NCI-H2081 treated with DMSO at 0.1 percent for 48 hours (cell line): ENCODE measurements at regions not wholly inside any gene's neighbourhood (a gene's known extent, or its start where the extent isn't known, plus 50 kb on each side); places are given as distances from the start of the nearest gene placed in this dataset.
A peak's percentile ranks its signal among the peaks of the same experiment; 100 is the strongest.

Experiments
- DNase-seq: peaks from one replicate; lab custom pipeline; 2025; lab: John Stamatoyannopoulos, UW

DNA sequence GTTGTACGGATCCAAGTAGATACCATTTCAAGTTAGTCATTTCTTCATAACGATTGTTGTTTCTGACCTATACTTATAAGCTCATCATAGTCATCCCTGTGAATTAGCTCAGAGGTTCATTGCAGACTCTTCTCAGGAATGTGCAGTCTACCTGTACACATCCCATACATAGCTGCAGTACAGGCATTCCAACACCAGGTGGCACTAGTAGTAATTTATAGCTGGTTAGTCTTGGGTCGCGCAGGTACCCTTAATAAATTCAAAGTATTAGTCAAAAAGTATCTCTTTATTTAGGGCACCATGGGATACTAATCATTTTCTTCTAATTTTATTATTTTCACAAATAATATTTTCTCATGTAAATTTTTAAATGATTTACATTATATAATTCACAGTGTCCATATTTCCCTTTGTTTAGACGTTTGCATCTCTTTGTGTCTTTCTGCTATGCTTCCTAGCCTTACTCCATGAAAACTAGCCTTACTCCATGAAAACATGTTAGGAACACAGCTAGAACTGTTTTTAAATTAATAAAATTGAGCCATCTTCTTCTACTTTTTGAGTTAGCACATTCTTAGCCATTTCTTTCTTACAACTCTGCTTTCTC lies 128.6 kb upstream of the FAM83B start:
- DNase-seq, result peak; percentile 45

- peak; percentile 94 for DNase-seq
These were observed 128.0 kb upstream of the FAM83B start for GRCh38 chr6:54718541-54719023.

DNA sequence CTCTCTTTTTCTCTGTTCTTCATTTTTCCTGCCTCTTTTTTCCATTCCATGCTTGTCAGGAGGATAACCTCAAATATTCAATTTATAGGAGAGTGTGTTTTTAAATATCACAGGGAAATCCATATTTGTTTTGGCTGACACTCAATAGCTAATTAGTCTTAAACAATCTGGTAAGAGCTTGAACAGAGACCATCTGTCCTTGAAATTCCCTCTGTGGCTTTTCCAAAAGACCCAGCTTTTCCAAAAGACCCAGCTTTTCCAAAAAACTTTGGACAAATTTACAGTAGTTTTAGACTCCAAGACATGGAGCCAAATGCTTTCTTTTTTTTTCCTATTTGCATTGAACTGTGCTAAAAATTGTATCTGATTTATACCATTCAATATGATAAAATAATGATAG lies 127.4 kb upstream of the FAM83B start:
- DNase-seq, result peak; percentile 80

DNA sequence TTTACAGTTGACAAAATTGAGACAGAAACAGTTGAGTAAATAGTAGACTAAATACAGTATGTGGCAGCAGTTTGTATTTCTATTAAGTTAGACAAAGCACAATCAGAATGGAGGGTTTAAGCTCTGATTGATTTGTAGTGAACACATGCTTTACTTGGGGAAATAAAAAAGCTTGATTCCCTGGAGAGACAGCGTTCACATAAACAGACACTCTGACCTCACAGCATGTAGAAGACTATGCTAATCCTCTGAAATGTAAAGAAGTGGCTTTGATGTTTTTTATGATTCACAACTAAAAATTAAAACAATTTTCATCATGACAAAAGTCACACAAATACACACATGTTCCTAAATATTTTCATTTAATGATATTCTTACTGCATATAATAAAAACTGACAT lies 126.9 kb upstream of the FAM83B start:
- DNase-seq, result no peak

- no peak for DNase-seq
These were observed 124.2 kb upstream of the FAM83B start for GRCh38 chr6:54722328-54722727.

DNA sequence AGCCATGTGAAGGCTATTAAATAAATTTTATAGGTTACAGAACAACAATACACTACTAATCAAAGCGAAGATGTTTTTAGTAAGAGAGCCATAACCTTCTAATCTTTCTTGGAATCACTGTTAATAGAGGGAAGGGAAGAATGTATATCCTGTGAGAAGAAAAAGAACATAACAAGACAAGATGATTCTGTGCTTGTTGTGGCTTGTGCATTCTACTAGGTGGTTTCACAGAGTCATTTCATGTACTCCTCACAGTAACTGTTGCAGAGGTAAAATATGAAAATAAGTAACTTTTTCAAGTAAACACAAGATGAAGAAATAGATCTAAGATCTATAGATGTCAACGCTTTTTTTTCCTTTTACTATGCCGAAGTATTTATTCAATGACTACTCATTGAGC lies 116.9 kb upstream of the FAM83B start:
- DNase-seq, result no peak

DNA sequence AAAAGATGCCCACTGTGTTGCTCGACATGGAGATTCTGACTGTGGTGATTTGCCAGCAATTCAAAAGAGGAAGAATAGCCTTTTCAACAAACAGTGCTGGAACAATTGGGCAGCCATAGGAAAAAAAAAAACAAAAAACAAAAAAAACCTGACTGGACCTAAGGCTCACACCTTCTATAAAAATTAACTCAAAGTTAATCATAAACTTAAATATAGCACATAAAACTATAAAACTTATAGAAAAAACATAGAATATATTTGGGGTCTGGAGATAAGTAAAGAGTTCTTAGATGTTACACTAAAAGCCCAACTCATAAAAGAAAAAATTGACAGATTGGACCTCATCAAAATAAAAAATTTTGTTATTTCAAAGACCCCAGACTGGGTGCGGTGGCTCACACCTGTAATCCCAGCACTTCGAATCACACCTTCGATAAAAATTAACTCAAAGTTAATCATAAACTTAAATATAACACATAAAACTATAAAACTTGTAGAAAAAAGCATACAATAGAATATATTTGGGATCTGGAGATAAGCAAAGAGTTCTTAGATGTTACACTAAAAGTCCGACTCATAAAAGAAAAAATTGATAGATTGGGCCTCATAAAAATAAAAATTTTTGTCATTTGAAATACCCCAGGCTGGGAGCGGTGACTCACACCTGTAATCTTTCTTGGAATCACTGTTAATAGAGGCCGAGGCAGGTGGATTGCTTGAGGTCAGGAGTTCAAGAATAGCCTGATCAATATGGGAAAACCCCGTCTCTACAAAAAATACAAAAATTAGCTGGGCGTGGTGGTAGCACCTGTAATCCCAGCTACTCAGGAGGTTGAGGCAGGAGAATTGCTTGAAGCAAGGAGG lies 115.6 kb upstream of the FAM83B start:
- no peak for DNase-seq

- DNase-seq, result no peak
These were observed 109.3 kb upstream of the FAM83B start for GRCh38 chr6:54737247-54737646.

DNA sequence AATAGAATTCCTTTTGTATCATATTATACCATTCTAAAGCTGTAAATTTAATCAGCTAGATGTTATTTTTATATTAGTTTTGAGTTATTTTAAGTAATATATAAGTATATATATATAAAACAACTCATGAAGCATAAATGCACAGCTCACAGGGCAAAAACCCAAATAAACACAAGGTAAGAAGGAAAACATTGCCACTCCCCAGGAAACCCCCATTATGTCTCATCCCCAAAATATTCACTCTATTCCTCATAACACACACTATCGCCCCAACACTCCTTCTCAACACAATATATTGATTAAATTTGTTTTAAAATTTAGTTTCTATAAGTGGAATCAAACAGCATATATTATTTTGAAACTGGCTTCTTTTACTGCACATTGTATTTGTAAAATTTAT lies 98.6 kb upstream of the FAM83B start:
- DNase-seq, result no peak

DNA sequence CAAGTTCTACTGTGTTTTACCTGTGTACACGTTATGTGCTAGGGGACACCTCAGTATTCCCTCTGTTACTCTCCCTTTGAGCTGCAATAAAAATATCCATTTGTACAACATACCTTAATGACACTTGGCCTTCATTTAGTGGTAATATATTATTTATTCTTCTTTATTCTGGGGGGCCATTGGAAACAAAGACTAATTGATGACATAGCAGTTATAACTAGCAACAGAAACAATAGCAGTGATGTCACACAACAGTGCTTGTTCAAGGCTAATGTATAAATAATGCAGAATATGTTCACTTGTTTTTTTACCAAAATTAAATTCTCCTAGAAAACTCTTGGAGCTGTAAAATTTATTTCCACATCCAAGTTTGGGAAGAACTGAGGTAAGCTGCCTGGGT lies 92.2 kb upstream of the FAM83B start:
- no peak for DNase-seq

DNA sequence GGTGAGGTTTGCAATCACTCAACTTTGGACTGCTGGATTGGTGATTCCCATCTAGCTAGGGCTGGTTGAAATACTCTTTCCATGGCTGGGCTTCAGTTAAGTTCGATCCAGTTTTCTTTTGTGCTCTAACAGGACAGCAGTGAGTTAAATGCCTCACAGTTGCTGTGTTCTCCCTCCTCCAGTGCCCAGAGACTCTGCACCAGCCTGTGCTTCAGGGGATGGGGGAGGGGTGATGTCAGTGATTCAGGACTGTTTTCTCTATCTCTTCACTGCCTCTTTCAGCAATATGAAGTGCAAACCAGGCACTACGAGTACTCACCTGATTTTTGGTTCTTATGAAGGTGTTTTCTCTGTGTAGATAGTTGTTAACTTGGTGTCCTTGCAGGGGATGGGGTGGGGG lies 88.2 kb upstream of the FAM83B start:
- DNase-seq, result no peak

DNA sequence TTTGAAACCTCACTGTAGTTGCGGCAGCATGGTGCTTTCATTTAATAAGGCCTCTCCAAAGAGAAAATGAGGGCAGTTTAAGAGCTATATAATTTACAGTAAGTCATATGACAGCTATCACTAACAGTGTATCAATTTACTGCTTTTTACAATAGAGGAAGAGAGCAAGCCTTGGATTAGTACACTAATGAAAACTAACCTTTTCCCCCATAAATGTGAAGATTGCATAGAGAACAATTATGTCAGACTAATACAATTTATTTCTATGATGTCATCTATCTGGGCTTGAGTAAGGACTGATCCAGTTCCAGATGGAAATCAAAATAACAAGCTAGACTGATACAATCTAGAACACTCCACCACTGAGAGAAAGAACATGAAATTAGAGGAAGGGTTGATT lies 78.1 kb upstream of the FAM83B start:
- DNase-seq, result no peak

GRCh38 chr6:54770328-54770727 lies 76.2 kb upstream of the FAM83B start:
- no peak for DNase-seq

GRCh38 chr6:54771968-54772367 lies 74.6 kb upstream of the FAM83B start:
- no peak for DNase-seq

DNA sequence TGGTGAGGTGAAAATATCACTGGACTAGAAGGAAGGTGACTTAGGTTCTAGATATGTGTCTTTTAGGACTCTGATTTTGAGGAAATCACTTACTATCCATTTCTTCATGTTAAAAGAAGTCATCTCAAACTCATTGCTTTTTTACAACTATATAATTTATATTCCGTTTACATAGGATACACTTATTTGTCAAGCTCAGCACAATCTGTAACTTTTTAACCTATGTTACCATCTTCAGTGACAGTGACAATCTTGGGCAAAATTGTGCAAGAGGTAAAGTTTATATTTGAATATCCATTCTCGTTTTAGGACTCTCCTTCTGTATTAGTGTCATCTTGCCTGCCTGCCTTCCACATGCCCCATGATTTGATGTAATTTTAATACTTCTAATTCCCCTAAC lies 74.0 kb upstream of the FAM83B start:
- DNase-seq, result no peak

DNA sequence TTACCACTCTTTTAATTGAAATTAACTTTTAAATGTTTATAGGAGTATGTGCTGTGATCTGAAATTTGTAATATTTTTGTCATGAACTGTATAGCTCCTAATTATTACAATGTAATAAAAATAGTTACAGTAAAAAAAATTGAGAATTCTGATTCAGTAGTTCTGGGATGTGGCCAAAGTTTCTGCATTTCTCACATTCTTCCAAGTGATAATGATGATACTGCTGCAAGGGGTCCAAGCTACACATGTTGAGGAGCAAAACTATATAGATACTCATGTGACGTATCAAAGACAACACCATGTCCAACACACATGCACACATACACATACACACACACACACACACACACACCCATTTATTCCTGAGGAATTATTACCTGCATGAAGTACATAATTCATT lies 71.0 kb upstream of the FAM83B start:
- no peak for DNase-seq

- no peak for DNase-seq
These were observed 69.7 kb upstream of the FAM83B start for GRCh38 chr6:54776891-54777290.

DNA sequence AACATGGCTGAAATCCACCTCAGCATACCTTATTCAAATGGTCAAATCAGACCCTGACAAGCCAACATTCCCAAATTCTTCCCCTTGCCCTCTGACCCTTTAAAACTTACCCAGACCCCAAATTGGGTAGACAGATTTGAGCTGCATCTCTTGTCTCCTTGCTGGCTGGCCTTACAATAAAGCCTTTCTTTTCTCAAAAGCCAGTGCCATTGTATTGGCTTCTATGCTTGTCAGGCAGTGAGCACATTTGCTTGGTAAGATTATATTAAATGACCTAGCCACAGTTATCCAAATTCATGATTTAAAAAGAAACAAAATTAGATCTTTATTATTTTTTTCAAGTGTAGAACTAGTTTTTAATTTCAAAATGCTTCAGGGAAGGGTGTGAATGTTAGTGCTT lies 67.8 kb upstream of the FAM83B start:
- no peak for DNase-seq

DNA sequence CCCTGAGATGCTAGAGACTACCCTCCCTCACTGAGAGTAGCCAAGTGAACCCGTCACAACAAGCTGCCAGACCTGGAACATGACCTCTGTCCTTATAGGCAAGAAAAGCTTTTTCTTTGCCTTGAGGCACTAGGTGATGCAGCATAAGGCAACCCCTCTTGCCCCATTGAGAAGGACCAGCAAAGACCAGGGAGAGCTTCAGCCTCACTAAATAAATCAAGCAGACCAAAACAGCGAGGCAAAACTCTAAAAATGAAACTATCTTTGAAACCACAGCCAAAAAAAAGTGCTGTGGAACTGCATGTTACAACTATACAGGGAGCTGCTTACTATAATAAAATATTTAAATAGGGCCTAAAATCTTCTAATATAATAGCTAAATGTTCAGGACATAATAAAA lies 62.6 kb upstream of the FAM83B start:
- no peak for DNase-seq

DNA sequence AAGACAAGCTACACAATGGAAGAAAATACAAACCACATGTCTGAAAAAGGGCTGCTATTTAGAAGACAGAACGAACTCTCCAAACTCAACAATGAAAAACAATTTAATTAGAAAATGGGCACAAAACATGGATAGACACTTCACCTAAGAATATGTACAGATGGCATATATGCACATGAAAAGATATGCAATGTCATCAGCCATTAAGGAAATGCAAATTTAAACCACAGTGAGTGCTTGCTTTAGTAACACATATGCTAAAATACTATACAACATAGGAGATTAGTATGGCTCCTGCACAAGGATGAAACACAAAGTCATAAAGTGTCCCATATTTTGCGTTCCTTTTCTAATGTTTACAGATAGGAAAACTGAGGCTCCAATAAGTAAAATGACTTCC lies 60.4 kb upstream of the FAM83B start:
- DNase-seq, result no peak

GRCh38 chr6:54787825-54788224 lies 58.7 kb upstream of the FAM83B start:
- no peak for DNase-seq
